Trophoblast cell (in vitro differentiated cells and primary cell): ENCODE measurements at regions not wholly inside any gene's neighbourhood (a gene's known extent, or its start where the extent isn't known, plus 50 kb on each side); places are given as distances from the start of the nearest gene placed in this dataset.

Experiments used
- DNase-seq, 2 donors: peaks; one replicate each; pipeline ENCODE4 v3.0.0-alpha.2; 2016
- H2AFZ ChIP-seq: 2 replicates; pipeline ENCODE4 v1.6.1; 2013; ENCODE audit warnings: low read length, moderate library complexity, mild to moderate bottlenecking; ENCODE audit not compliant: insufficient read depth, poor library complexity
- H2AK5ac ChIP-seq: 2 replicates; pipeline ENCODE4 v1.6.1; 2013; ENCODE audit warnings: mild to moderate bottlenecking, low read length
- H2BK120ac ChIP-seq: 2 replicates; pipeline ENCODE4 v1.6.1; 2013; ENCODE audit warnings: low read length, mild to moderate bottlenecking, moderate library complexity; ENCODE audit not compliant: insufficient read depth, poor library complexity
- H2BK12ac ChIP-seq: 2 replicates; pipeline ENCODE4 v1.6.1; 2013; ENCODE audit warnings: mild to moderate bottlenecking, low read length, moderate library complexity
- H2BK5ac ChIP-seq: 2 replicates; pipeline ENCODE4 v1.6.1; 2013; ENCODE audit warnings: low read length, low read depth, moderate library complexity, mild to moderate bottlenecking; ENCODE audit not compliant: poor library complexity
- H3K14ac ChIP-seq: 2 replicates; pipeline ENCODE4 v1.6.1; 2013; ENCODE audit warnings: mild to moderate bottlenecking, low read length
- H3K18ac ChIP-seq: 2 replicates; pipeline ENCODE4 v1.6.1; 2013; ENCODE audit warnings: mild to moderate bottlenecking, low read length
- H3K23ac ChIP-seq: 2 replicates; pipeline ENCODE4 v1.6.1; 2013; ENCODE audit warnings: low read length
- H3K27ac ChIP-seq: 2 replicates; pipeline ENCODE4 v1.5.1; 2013; ENCODE audit warnings: low read depth, mild to moderate bottlenecking, inconsistent platforms, low read length, moderate library complexity
- H3K27me3 ChIP-seq: 2 replicates; pipeline ENCODE4 v1.6.1; 2013; ENCODE audit warnings: inconsistent platforms, mild to moderate bottlenecking, low read length, moderate library complexity; ENCODE audit not compliant: insufficient read depth
- H3K36me3 ChIP-seq, 2 experiments: 1 replicate in 1 of 2; 2 replicates in 1 of 2; pipeline ENCODE4 v1.6.1; 2013; ENCODE audit warnings: low read length in 2 of 2, mild to moderate bottlenecking in 2 of 2, moderate library complexity in 1 of 2; ENCODE audit not compliant: insufficient read depth in 2 of 2, control insufficient read depth in 1 of 2
- H3K4ac ChIP-seq: 2 replicates; pipeline ENCODE4 v1.6.1; 2013; ENCODE audit warnings: low read depth, mild to moderate bottlenecking, low read length, moderate library complexity
- H3K4me1 ChIP-seq, 2 experiments: 1 replicate in 1 of 2; 2 replicates in 1 of 2; pipeline ENCODE4 v1.6.1; 2013; ENCODE audit warnings: low read length in 2 of 2, mild to moderate bottlenecking in 2 of 2, moderate library complexity in 1 of 2; ENCODE audit not compliant: insufficient read depth in 2 of 2, control insufficient read depth in 1 of 2
- H3K4me2 ChIP-seq: 2 replicates; pipeline ENCODE4 v1.6.1; 2013; ENCODE audit warnings: inconsistent platforms, mild to moderate bottlenecking, low read length, moderate library complexity
- H3K4me3 ChIP-seq: 2 replicates; pipeline ENCODE4 v1.5.1; 2013; ENCODE audit warnings: mild to moderate bottlenecking, low read depth, low read length, inconsistent platforms
- H3K79me1 ChIP-seq: one replicate; pipeline ENCODE4 v1.6.1; 2013; ENCODE audit warnings: low read length
- H3K79me2 ChIP-seq: 2 replicates; pipeline ENCODE4 v1.6.1; 2013; ENCODE audit warnings: low read length, mild to moderate bottlenecking; ENCODE audit not compliant: control insufficient read depth, insufficient read depth, poor library complexity
- H3K9ac ChIP-seq: 2 replicates; pipeline ENCODE4 v1.6.1; 2013; ENCODE audit warnings: mild to moderate bottlenecking, low read length
- H3K9me3 ChIP-seq: 2 replicates; pipeline ENCODE4 v1.6.1; 2013; ENCODE audit warnings: low read depth, mild to moderate bottlenecking, control low read depth, inconsistent platforms, low read length; ENCODE audit not compliant: insufficient read depth
- H4K12ac ChIP-seq: 2 replicates; pipeline ENCODE4 v1.6.1; 2013; ENCODE audit warnings: low read depth, mild to moderate bottlenecking, low read length, moderate library complexity
- H4K8ac ChIP-seq: 2 replicates; pipeline ENCODE4 v1.6.1; 2013; ENCODE audit warnings: low read depth, mild to moderate bottlenecking, low read length, moderate library complexity
- H4K91ac ChIP-seq: one replicate; pipeline ENCODE4 v1.6.1; 2013; ENCODE audit warnings: low read depth, mild to moderate bottlenecking, low read length, moderate library complexity
- WGBS: extraction: QIAGEN DNeasy Blood & Tissue Kit; methylation state at CpG from one replicate; pipeline ENCODE4 v1.1.7; 2013; ENCODE audit warnings: missing lambda C conversion rate; ENCODE audit not compliant: insufficient read length, insufficient coverage; ENCODE audit errors: extremely low coverage; 5-methylcytosine and 5-hydroxymethylcytosine counted together

DNA sequence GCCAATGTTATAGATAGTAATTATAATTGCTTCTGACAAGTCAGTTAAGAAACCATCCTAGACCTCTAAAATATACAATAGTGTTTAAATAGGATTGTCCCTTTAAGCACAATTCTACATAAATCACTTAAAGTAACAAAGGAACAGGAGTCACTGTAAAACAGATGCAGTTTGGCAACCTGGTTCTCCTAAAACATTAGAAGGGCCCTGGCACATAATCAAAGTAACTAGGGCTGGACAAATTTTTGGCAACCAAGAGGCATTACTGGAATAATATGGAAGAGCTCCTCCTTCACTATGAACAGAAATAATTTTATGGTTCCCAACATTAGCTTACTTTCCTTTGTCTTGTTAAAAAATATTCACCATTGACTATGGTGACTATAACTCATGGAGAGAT is 75.0 kb upstream of the CCDC160 start:
- Histone ChIP-seq H3K36me3 (no peaks in the 10 kb centered on the region), H3K23ac (no peak overlapping the region), H3K4me1 (no peaks in the 10 kb centered on the region), H3K9ac (no peak overlapping the region), H3K79me1 (no peaks in the 10 kb centered on the region), H4K8ac (no peak overlapping the region), H2AK5ac (no peak overlapping the region), H3K27me3 (no peaks in the 10 kb centered on the region), H2AFZ (no peak overlapping the region), H3K14ac (no peak overlapping the region), H2BK5ac (no peak overlapping the region), H4K91ac (no peak overlapping the region), H3K18ac (no peak overlapping the region), H3K27ac (no peak overlapping the region), H3K9me3 (no peaks in the 10 kb centered on the region), H3K79me2 (no peaks in the 10 kb centered on the region), H3K4me3 (no peak overlapping the region), H3K4me2 (no peak overlapping the region), H3K4ac (no peak overlapping the region), H2BK12ac (no peak overlapping the region), H2BK120ac (no peak overlapping the region), H4K12ac (no peak overlapping the region)
- no peak for DNase-seq

DNA sequence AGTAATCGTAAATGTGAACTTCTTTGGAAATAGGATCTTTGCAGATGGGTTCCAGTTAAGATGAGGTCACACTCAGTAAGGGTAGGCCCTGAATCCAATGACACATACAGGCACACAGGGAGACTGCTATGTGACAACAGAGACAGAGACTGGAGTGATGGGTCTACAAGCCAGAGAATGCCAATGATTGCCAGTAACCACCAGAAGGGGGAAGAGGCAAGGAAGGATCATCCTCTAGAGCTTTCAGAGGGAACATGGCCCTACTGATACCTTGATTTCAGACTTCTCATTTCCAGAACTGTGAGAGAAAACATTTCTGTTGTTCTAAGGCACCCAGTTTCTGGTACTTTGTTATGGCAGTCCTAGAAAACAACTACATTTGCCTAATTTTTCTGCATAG is 73.1 kb upstream of the CCDC160 start:
- Histone ChIP-seq H3K27ac (no peak overlapping the region), H3K79me1 (no peaks in the 10 kb centered on the region), H4K91ac (no peak overlapping the region), H3K23ac (no peak overlapping the region), H3K4me1 (no peaks in the 10 kb centered on the region), H4K12ac (no peak overlapping the region), H3K4ac (no peak overlapping the region), H2BK12ac (no peak overlapping the region), H2AK5ac (no peak overlapping the region), H2BK5ac (no peak overlapping the region), H3K79me2 (no peaks in the 10 kb centered on the region), H3K9me3 (no peaks in the 10 kb centered on the region), H3K18ac (no peak overlapping the region), H3K36me3 (no peaks in the 10 kb centered on the region), H3K27me3 (no peaks in the 10 kb centered on the region), H3K4me2 (no peak overlapping the region), H3K14ac (no peak overlapping the region), H3K4me3 (no peak overlapping the region), H2AFZ (no peak overlapping the region), H4K8ac (no peak overlapping the region), H3K9ac (no peak overlapping the region), H2BK120ac (no peak overlapping the region)
- DNase-seq: no peak
- WGBS: no CpG with 5 or more reads among the region's 1 CpG

DNA sequence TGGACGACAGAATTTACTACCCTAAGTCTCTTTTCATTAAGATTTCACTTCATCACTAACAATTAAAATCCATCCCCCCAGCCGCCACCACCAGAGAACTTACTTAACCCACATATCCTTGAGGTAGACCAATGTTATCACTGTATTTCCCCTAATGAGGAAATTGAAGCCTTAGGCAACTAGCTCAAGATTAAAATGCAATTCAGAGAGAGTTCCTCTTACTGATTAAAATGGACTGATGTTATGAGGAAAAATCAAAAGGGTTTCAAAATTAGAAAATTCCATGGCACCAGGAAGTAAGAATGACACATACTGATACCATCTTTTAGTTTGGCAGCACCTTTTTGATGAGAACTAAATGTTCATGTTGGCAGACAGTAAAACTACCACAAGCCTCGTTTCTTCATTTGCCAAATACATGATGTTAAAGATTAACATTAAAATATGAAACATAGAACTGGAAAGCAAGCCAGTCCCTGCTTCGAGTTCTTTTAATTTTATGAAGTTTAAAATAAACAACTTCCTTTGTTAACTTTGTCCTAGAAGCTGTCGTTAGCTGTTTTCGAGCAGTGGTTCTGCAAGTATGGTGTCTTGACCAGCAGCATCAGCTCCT is 69.3 kb upstream of the CCDC160 start:
- Histone ChIP-seq H2BK120ac (no peak overlapping the region), H3K18ac (no peak overlapping the region), H2BK12ac (no peak overlapping the region)

DNA sequence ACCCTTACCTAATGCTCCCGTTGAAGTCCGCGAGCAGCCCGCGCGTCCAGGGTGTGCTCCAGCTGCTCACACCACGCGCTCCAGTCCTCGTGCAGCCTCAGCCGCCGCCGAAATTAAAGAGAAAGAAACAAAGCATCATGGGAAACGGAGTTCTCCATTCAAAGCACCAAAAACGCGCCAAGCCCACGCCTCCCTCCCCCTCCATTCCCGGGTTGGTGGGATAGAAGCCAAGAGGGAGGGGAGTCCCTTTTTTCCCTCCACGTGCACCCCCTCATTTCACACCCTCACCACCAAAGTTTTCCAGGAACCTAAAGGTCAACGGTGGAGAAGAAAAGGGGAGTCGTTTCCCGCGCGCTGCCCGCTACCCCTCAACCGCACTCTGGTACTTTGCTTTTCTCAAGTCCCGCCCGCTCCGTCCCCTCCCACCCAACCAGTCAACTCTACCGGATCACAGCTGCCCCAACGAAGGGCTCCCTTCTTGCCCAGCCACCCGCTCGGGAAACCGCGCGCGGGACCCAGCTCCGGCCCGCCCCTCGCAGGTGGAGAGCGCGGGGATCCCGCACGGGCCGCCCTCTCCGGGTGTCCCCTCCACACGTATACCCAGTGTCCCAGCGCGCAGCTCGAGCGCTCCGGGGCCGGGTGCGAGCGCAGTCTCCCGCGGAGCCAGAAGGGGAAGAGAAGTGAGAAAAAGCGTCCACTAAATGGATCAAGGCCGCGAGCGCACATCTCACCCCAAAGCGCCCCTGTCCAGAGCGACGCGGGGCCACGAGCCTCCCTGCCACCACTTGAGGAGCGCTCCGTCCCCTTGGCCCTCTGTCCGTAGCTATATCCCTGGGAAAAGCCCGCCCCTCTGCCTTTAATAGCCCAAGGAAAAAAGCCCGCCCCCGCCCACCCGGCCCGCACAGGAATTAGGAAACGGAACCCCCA is 65.1 kb upstream of the CCDC160 start:
- Histone ChIP-seq H2BK5ac (no peak overlapping the region), H2AK5ac (no peak overlapping the region), H2AFZ (peak overlapping the region; percentile 70), H3K27me3 (peaks cover 3% of the 10 kb centered on the region), H3K4me2 (peak overlapping the region; percentile 86), H3K4me1 (no peaks in the 10 kb centered on the region), H3K9ac (no peak overlapping the region), H3K9me3 (no peaks in the 10 kb centered on the region), H3K23ac (no peak overlapping the region), H3K14ac (no peak overlapping the region), H3K18ac (no peak overlapping the region), H3K79me1 (no peaks in the 10 kb centered on the region), H4K91ac (no peak overlapping the region), H3K27ac (no peak overlapping the region), H3K4me3 (peak overlapping the region; percentile 72), H3K79me2 (no peaks in the 10 kb centered on the region), H4K12ac (no peak overlapping the region), H3K36me3 (no peaks in the 10 kb centered on the region), H2BK12ac (no peak overlapping the region), H4K8ac (no peak overlapping the region), H3K4ac (no peak overlapping the region), H2BK120ac (no peak overlapping the region)
- WGBS: no CpG with 5 or more reads among the region's 74 CpGs
- DNase-seq: peak in 1 of 2 donors; percentile 10

More for the DNA sequence above, 69.3 kb upstream of the CCDC160 start:
- no peak overlapping the region for H2AFZ ChIP-seq
- H4K12ac ChIP-seq: no peak overlapping the region
- H3K14ac ChIP-seq: no peak overlapping the region
- WGBS: no CpG with 5 or more reads among the region's 6 CpGs
- no peak for DNase-seq
- H3K36me3 ChIP-seq: no peaks in the 10 kb centered on the region
- no peak overlapping the region for H3K23ac ChIP-seq
- H3K4ac ChIP-seq: no peak overlapping the region
- H3K4me2 ChIP-seq: no peak overlapping the region
- H4K91ac ChIP-seq: no peak overlapping the region
- H3K4me1 ChIP-seq: no peaks in the 10 kb centered on the region
- H3K27ac ChIP-seq: no peak overlapping the region
- H2BK5ac ChIP-seq: no peak overlapping the region
- H2AK5ac ChIP-seq: no peak overlapping the region
- no peaks in the 10 kb centered on the region for H3K27me3 ChIP-seq
- no peaks in the 10 kb centered on the region for H3K9me3 ChIP-seq
- no peaks in the 10 kb centered on the region for H3K79me2 ChIP-seq
- H3K79me1 ChIP-seq: no peaks in the 10 kb centered on the region
- H3K9ac ChIP-seq: no peak overlapping the region
- no peak overlapping the region for H4K8ac ChIP-seq
- no peak overlapping the region for H3K4me3 ChIP-seq
